GM13977 (cell line): ENCODE measurements at regions not wholly inside any gene's neighbourhood (a gene's known extent, or its start where the extent isn't known, plus 50 kb on each side); places are given as distances from the start of the nearest gene placed in this dataset.

Source experiments
- DNase-seq: peaks from one replicate; pipeline ENCODE4 v3.0.0; 2012; ENCODE audit warnings: low spot score
- in situ Hi-C: fragments of 300-500 bp; cut with MboI; formaldehyde crosslinking; loops from one replicate; pipeline ENCODE4 v1.12.0; 2022; ENCODE audit warnings: low sequenced_read_pairs, low pct_unique_long_range_greater_than_20kb, mixed read lengths, inconsistent platforms; ENCODE audit not compliant: unreplicated experiment
- TF ChIP-seq, protein P1 (sequence below): IDR thresholded peaks from 2 replicates; pipeline ENCODE4 v1.5.1; 2012; ENCODE audit warnings: mild to moderate bottlenecking, control low read depth; ENCODE audit not compliant: insufficient read depth; ENCODE audit errors: extremely low read depth, missing control alignments

DNA sequence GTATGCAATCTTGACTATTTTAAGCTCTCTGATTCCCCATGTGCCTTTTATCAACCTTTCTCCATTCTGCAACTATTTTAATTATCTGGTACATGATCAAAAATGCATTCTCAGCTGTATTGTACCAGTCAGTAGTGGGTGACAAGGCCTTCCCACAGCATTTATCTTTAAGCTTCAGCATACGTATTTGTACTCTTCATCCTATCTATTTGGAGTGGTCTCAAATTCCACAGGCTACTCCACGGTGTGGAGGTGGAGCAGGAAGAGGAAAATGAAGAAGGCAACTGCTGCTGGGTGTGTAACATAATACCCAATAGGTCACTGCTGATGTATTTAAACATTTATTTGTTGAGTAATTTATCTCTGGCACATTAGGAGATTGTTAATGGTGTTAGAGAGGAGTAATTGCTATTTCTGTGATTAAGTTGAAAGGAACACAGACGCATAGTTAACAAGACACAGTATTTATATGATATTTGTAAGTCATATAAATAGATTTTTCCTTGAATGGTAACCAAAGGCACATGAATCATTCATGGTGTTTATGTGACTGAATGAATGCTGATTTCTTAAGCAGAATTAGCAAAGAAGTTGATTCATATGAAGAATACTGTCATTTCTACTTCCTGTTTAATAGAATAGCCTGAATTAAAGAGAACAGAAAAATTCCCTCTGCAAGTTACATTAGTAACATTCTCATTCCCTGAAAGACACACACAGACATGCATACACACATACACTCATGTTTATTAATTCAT lies 153.8 kb upstream of the NR3C1 start:
- in situ Hi-C loops: no loop called here
- DNase-seq: no peak
- TF ChIP-seq, protein P1, sequence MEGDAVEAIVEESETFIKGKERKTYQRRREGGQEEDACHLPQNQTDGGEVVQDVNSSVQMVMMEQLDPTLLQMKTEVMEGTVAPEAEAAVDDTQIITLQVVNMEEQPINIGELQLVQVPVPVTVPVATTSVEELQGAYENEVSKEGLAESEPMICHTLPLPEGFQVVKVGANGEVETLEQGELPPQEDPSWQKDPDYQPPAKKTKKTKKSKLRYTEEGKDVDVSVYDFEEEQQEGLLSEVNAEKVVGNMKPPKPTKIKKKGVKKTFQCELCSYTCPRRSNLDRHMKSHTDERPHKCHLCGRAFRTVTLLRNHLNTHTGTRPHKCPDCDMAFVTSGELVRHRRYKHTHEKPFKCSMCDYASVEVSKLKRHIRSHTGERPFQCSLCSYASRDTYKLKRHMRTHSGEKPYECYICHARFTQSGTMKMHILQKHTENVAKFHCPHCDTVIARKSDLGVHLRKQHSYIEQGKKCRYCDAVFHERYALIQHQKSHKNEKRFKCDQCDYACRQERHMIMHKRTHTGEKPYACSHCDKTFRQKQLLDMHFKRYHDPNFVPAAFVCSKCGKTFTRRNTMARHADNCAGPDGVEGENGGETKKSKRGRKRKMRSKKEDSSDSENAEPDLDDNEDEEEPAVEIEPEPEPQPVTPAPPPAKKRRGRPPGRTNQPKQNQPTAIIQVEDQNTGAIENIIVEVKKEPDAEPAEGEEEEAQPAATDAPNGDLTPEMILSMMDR: no peak

DNA sequence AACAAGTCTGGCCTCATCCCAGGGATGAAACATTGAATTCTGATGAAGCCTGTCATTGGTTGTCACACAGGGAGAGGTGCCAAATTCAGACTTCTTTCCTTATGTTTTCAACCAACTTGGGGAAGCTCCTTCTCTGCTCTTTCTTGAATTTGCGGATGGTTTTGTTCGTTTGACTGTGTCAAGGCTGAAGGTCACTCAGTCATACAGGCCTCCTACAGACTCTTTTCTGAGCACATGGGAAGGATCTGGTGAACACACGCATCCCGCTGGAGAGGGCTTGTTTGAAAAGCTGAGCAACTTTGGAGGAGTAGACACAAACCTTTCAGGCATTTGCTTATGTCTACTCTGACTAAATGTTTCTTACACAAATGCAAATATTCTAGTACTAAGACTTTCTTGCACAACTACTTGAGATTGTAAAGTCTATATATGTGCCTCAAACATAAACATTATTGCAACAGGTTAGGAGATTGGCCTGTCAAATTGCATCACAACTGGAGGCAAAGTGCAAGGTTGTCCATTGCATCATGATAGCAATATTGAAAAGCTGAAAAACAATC lies 151.5 kb upstream of the NR3C1 start:
- DNase-seq: no peak
- TF ChIP-seq, protein P1: no peak
- in situ Hi-C loops: no loop called here

DNA sequence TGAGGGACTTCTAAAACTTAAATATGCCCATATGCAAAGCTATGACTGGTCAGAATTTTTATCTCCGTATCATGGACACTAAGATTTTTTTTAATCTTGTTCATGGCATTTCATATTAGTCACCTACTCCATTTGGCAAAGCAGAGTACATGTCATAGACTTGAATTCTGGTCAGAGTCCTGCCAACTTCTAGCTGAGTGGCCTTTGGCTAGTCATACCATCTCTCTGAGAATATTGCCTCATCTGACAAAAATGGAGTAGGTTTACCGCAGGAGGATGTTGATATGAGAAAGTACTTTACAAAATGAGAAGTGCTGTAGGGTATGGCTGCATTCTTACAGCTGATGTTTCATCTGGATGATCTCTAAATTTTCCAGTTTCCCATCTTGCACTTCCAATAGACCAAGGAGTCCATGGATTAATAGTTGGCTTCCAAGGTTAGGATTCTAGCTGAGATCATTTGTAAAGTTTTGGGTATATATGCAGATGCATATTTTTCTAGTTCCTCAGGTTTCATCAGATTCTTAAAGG lies 150.8 kb upstream of the NR3C1 start:
- in situ Hi-C loops: no loop called here
- DNase-seq: no peak
- TF ChIP-seq, protein P1: no peak

DNA sequence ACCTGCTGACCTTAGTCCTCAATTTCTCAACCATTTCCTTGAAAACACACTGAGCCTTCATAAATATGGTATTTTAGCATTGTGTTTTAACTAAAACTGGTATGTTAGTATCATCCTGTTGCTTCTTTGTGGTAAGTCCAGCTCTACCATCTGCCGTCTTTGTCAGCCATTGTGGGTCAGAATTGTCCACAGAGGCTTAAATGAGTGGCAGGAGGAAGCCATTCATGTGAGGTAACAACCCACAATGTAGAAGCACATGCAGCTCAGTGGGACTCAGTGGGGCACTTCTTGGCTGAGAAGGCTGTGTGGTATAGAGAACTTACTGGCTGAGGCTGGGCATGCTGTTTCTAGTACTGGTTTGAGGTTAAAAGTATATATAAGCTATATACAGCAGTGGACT lies 149.2 kb upstream of the NR3C1 start:
- DNase-seq: no peak
- TF ChIP-seq, protein P1: no peak
- in situ Hi-C loops: no loop called here

DNA sequence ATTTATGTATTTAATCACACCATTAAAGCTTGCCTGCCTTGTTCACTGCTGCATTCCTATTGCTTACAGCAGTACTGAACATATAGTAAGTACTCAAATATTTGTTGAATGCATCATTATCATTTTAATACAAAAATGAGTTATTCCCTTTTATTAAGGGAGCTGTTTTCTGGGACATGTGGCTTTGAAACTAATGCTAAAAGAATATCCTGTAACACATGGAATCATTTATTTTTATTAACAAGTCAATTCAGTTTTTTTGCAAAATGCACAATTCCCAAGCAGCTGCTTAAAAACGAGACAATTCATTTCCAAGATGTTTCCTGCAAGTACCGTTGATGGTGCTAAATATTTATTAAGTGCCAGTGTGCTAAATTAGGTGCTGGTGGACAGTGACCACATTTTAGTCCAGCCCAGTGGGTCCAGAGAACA lies 148.3 kb upstream of the NR3C1 start:
- TF ChIP-seq, protein P1: no peak
- in situ Hi-C loops: no loop called here
- DNase-seq: no peak

DNA sequence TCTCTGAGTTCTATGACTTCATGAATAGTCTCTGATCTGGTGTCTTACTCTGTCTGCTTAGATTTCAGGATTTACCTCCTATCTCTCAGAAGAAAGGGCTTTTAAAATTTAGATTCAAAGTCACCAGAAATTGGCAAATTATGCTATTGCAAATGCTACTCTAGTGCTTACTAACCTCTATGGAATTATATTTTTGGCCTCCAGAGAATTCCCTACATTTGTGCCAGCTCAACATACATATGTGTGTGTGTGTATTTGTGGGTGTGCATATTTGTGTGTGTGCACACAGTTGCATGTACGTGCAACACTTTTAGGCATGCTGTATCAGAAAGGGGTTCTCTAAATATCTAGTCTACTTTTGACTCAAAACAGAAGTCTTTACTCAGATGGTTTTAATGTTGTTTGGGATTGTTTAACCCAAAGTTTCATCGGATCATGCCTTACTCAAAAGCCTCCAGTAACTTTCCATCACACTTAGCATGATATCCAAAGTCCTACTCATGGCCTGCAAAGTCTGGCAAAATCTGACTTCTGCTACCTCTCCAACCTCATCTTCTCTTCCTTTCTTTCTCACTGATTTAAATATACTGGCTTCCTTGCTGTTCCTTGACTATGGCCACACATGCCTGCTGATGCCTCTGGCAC lies 147.6 kb upstream of the NR3C1 start:
- DNase-seq: no peak
- in situ Hi-C loops: no loop called here
- TF ChIP-seq, protein P1: no peak
